Embryonic facial prominence (tissue), 1 donor: ENCODE measurements at regions not wholly inside any gene's neighbourhood (a gene's known extent, or its start where the extent isn't known, plus 50 kb on each side); places are given as distances from the start of the nearest gene placed in this dataset.

Experiments used
- DNase-seq: peaks from one replicate; pipeline ENCODE4 v3.0.0-alpha.2; 2016; ENCODE audit errors: extremely low spot score

DNA sequence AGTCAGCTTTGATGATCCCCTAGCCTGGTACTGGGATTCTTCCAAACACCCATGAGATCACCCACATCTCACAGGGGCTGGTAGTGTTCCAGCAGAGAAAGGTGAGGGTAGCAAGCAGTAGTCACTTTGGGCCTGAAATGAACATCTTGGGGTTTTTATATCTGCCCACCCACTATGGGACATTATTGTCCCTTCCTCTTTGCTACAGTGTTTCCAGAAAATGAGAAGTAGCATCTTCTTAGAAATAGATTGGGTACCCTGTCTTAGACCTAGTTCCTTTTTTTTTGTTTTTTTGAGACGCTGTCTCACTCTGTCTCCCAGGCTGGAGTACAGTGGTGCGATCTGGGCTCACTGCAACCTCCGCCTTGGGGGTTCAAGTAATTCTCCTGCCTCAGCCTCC lies 249.2 kb upstream of the ANKRD55 start:
- no peak for DNase-seq

DNA sequence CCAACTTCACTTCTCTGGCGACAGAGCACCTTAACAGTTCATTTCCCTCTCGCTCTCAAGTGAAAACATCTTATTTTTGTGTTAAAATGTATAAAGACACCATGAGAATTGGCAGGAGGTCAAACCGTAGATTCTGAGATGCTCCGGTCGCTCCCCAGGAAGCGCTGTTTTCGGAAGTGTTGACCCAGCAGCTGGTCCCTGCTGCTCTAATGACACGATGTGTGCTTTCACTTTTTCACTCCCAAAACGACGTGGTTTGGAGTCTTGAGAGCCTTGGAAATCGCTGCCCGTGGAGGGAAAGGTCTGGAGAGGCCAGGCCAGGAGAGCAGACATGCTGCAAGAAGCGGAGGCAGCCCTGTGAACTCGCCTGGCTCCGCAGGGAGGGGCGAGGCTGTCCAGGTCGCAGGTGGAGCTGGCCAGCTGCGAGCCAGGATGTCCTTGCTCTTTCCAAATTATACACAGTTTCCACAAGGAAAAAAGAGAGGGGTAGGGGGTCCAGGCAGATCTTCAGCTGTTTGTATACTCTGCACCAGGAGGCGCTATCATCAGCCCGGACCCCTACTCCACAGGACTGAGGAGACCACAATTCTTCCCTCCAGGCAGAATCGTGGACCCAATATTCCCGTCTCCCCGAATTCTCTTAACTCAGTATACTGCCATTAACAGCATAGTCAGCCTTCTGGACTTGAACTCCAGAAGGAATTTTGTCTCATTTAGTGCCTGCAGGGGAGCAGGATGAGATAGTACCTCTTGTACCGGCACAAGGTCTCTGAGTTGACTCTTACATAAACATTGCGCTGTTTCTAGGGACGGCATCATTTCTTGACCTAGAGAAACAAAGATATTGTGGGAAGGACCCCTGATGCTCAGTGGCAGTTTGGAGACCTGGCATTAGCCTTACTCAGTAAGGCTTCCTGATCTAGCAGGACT lies 248.6 kb upstream of the ANKRD55 start:
- no peak for DNase-seq

GRCh38 chr5:56480705-56481427 lies 247.7 kb upstream of the ANKRD55 start:
- no peak for DNase-seq

DNA sequence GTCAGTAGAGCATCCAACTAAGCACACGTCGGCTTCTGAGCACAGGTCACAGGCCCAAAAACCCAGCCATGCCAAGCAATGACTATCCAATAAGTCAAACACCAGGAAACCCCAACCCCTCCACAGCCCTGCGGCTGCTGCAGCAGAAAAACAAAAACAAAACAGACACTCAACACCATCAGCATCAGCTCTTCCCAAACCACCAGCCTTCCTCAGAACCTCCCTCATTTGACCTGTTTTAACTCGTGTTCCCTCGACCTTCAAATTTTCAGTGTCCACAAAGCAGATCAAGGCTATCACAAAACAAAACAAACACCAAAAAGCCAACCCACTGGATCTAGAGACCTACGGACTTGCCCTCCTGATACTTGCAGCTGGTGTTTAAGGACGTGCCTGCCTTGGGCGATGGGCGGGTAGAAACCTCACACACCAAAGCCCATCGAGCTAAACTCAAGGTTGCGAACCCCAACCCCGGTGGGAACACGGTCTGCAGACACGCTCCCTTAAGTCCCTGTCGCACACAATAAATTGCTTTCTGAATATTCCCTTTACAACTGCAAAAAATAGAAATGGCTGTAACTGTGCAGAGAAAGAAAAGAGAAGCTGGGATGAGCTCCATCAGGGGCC lies 247.1 kb upstream of the ANKRD55 start:
- DNase-seq = no peak

GRCh38 chr5:56479696-56480077 lies 246.6 kb upstream of the ANKRD55 start:
- no peak for DNase-seq

- DNase-seq = no peak
Observed at GRCh38 chr5:56479126-56479525, 246.0 kb upstream of the ANKRD55 start.

DNA sequence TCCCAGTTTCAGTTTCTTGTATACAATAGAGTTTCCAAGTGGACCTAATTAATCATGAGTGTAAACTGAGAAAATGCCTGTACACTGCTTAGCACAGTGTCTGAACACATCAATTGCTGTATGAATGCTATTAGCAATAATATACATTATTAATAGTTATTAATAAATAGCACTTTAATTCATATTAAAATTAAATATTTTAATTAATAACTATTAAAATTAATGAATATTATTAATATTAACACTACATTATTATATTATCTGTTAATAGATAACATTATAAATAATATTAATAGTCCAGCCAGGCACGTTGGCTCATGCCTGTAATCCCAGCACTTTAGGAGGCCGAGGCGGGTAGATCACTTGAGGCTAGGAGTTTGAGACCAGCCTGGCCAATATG lies 244.9 kb upstream of the ANKRD55 start:
- no peak for DNase-seq

GRCh38 chr5:56476487-56476856 lies 243.3 kb upstream of the ANKRD55 start:
- DNase-seq = no peak

DNA sequence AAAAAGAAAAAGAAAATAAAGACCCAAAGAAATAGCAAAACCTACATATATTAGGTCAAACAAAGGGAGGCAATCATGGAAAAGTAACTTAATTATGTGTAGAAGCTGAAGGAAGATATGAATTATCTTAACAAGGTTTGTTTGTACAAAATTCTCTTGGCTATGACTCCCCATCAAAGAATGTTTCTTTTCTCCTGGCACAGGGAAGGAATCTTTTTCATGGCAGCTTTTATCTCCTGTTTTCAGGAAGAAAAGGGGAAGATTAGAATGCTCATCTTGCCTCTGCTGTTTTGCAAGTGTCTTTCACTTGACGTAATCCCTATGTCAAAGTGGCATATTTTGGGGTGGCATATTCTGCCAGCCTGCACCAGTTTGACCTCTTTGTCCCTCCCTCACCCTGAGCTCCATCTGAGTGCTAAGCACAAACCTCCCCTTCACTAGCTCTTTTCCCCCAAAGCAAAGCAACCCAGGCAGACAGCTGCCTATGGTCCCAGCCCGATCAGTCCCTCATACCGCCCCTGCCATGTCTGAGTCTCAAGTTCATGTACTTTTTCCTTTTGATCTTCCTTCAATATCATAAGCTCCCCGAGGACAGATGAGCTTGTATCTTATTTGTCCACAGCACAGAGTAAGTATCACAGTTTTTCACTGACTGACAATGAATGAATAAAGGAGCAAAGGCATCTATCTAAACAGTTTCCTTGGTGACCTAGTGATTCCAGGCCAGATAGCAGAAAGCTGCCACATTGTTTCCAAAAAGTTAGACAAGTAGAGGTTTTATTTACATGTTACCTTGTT lies 242.8 kb upstream of the ANKRD55 start:
- DNase-seq = no peak

DNA sequence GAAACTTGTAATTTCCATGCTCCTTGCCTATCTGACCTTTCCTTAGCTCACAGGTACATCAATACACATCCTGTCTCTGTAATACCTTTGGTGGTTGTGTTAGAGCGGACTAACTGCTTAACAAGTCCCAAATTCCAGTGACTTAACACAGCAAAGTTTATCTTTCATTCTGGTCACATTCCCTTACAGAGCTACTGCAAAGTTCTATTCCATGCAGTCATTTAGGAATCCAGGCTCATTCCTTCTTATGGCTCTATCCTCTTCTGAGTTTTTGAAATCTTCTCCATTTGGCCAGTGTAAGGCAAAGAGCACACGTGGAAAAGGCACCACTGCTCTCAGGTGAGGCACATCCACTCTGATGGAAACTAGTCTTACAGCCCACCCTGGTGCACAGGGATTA lies 238.6 kb upstream of the ANKRD55 start:
- DNase-seq = no peak

GRCh38 chr5:56470007-56470406 lies 236.9 kb upstream of the ANKRD55 start:
- no peak for DNase-seq

- DNase-seq = no peak
Observed at GRCh38 chr5:56468277-56468676, 235.1 kb upstream of the ANKRD55 start.

DNA sequence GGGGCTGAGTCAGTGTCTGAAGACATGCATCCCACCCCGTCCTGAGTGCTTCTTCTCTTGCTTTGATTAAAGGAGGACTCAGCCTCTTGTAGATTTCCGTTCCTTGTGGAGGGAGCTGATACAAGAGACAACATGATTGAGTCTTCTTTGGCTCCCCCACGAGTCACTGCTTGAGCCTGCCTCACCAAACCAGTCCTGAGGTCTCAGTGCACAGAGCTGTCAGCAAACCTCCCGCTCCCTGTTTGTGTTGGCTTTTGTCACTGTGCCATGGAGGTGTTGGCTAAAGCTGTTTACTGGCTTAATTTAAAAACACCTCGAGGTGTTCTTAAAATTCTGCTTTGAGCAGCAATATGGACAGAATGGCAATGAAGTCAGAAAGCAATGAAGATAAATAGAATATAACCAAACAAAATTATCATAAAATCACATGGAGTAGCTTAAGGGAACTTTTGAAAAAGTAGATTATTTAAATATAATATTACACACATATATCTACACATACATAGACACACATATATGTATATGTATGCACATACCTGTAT lies 234.1 kb upstream of the ANKRD55 start:
- no peak for DNase-seq

DNA sequence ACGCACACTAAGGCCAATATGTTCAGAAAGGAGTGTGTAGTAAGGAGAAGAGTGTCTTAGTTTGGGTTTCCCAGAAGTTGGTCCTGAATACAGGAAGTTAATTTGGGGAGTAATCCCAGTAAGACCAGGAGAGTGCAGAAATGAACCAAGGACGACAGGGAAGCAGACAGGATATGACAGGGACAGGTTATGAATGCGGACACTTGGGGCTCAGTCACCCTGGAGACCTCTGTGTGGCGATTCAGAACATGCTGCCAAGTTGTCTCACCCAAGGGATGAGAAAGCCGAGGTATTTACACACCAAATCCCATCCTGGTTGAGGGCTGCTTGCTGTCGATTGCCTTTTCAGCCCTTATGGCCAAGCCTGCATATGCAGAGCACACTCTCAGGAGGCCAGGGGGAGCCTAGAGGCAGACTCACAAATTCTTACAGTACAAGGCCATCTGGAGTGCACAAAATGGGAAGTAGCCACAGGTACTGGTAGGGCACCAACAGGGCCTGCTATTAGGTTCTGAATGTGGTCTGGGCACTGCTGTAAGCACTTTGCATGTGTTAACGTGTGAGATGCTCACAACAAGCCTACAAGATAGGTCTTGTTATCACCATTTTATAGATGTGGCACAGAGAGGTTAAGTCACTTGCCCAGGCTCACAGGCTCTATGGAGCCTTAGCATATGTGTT lies 233.1 kb upstream of the ANKRD55 start:
- DNase-seq = no peak

- DNase-seq = no peak
Observed at GRCh38 chr5:56465769-56466135, 232.6 kb upstream of the ANKRD55 start.

- DNase-seq = no peak
Observed at GRCh38 chr5:56464935-56465768, 232.0 kb upstream of the ANKRD55 start.

- no peak for DNase-seq
Observed at GRCh38 chr5:56463944-56464571, 230.9 kb upstream of the ANKRD55 start.

DNA sequence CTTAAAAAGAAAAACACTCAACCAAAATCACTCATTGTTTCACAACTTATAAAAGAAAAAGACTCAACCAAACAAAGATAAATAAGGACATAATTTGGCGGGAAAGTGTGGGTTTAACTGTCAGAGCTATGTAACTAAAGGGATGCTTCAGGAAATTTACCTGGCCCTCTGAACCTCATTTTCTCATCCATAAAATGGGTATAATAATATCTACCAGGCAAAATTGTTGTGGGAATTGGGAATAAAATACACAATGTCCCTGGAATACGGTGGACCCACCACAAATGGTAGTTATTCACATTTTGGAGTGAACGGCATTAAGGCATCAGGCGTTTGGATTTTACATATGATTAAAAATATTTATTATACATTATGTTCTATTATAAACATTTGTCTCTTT lies 228.5 kb upstream of the ANKRD55 start:
- no peak for DNase-seq

DNA sequence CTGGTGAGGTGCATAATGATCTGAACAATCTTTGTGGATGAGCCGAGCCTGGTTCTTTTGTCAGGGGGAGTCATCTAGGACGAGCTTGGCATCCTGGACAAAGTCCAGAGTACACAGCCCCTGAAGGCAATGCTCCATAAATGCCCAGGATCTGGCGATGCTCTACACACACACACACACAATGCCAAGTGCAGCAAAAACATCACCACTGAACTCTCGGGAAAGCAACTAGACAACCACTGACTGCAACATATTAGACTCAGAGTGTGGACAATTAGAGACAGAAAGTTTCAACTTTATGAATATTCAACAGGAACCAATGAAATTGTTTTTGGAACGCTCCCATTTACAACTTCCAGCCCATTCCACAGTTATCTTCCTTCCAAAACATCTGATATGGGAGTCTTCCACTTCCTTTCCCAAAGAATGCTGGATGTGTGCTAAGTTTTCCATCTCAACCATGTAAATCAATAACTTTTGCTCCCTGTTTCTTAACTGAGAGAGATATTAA lies 227.6 kb upstream of the ANKRD55 start:
- DNase-seq = no peak

GRCh38 chr5:56460195-56460546 lies 227.0 kb upstream of the ANKRD55 start:
- DNase-seq = no peak
